ENCODE measurements at regions not wholly inside any gene's neighbourhood (a gene's known extent, or its start where the extent isn't known, plus 50 kb on each side); places are given as distances from the start of the nearest gene placed in this dataset.

DNA sequence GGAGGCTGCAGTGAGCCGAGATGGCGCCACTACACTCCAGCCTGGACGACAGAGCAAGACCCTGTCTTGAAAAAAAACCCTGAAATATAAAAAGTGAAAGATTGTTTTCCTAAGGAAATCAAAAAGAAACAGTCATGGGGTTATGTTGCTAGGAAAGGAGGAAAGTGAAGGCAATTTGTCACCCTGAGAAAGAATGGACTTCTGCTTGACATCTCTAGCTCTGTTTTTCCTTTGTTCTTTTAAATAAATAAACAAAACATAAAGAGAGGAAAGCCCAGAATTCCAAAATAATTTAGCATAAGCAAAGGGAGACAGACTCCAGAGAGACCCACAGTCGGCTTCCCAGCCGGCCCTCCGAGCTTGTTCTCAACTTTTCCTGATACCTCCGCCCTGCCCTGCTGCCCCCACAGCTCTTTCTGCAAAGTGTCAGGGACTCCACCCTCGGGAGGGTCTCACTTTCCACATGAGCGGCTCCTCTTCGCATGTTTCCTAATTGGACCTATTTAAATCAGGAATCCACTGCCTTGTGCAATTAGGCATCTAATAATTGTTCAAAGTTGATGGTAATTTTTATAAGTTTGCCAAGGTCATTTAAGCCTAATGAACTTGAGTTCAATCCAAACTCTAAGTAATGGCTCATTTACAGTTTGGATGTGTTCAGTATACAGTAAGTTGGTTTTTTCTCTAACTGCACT lies 49.8 kb upstream of the COPS8 start:
- no peak for DNase-seq (ENCODE audit: low read depth, low spot score)
- TF ChIP-seq, protein P1, sequence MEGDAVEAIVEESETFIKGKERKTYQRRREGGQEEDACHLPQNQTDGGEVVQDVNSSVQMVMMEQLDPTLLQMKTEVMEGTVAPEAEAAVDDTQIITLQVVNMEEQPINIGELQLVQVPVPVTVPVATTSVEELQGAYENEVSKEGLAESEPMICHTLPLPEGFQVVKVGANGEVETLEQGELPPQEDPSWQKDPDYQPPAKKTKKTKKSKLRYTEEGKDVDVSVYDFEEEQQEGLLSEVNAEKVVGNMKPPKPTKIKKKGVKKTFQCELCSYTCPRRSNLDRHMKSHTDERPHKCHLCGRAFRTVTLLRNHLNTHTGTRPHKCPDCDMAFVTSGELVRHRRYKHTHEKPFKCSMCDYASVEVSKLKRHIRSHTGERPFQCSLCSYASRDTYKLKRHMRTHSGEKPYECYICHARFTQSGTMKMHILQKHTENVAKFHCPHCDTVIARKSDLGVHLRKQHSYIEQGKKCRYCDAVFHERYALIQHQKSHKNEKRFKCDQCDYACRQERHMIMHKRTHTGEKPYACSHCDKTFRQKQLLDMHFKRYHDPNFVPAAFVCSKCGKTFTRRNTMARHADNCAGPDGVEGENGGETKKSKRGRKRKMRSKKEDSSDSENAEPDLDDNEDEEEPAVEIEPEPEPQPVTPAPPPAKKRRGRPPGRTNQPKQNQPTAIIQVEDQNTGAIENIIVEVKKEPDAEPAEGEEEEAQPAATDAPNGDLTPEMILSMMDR (conservative IDR thresholded peaks at IDR 0.05): no peak
- H3K27ac Mint-ChIP-seq (ENCODE audit: unreplicated experiment): no peak overlapping the region
- no peaks in the 10 kb centered on the region for H3K9me3 Mint-ChIP-seq
- H3K27me3 Mint-ChIP-seq (ENCODE audit: low read depth): no peaks in the 10 kb centered on the region
- no peak overlapping the region for H3K4me3 Mint-ChIP-seq
- H3K36me3 Mint-ChIP-seq (ENCODE audit: low read depth): peaks cover 2% of the 10 kb centered on the region
- H3K4me1 Mint-ChIP-seq: peaks cover under 1% of the 10 kb centered on the region

All from neural crest cell (in vitro differentiated cells).